Glutamatergic neuron (in vitro differentiated cells): ENCODE measurements at regions not wholly inside any gene's neighbourhood (a gene's known extent, or its start where the extent isn't known, plus 50 kb on each side); places are given as distances from the start of the nearest gene placed in this dataset.

ENCODE experiments used
- DNase-seq: peaks from one replicate; pipeline ENCODE4 v3.0.0; 2022
- H3K27ac Mint-ChIP-seq: one replicate; pipeline ENCODE4 v1.8.0; 2020; ENCODE audit warnings: mild to moderate bottlenecking, mixed read lengths, inconsistent platforms; ENCODE audit not compliant: unreplicated experiment
- H3K27me3 Mint-ChIP-seq: one replicate; pipeline ENCODE4 v1.8.0; 2020; ENCODE audit warnings: mild to moderate bottlenecking, moderate library complexity, mixed read lengths, inconsistent platforms; ENCODE audit not compliant: unreplicated experiment
- H3K36me3 Mint-ChIP-seq: one replicate; pipeline ENCODE4 v1.8.0; 2020; ENCODE audit warnings: mild to moderate bottlenecking, mixed read lengths, inconsistent platforms; ENCODE audit not compliant: unreplicated experiment
- H3K4me1 Mint-ChIP-seq: one replicate; pipeline ENCODE4 v1.8.0; 2020; ENCODE audit warnings: mild to moderate bottlenecking, low read depth, mixed read lengths, inconsistent platforms; ENCODE audit not compliant: unreplicated experiment
- H3K4me3 Mint-ChIP-seq: one replicate; pipeline ENCODE4 v1.8.0; 2020; ENCODE audit warnings: mild to moderate bottlenecking, mixed read lengths, inconsistent platforms; ENCODE audit not compliant: unreplicated experiment
- H3K9me3 Mint-ChIP-seq: one replicate; pipeline ENCODE4 v1.8.0; 2020; ENCODE audit warnings: mild to moderate bottlenecking, moderate library complexity, mixed read lengths, inconsistent platforms; ENCODE audit not compliant: unreplicated experiment
- CTCF ChIP-seq: fragments of 200-600 bp; sonication (generic); IDR thresholded peaks from one replicate; pipeline ENCODE4 v1.5.0; 2021; ENCODE audit not compliant: partially characterized antibody, unreplicated experiment

GRCh38 chr11:42397483-42397882 lies 914.3 kb upstream of the API5 start:
- no peak for TF ChIP-seq CTCF
- Mint-ChIP-seq H3K4me1 (no peaks in the 10 kb centered on the region), H3K4me3 (no peak overlapping the region), H3K27me3 (no peaks in the 10 kb centered on the region), H3K9me3 (no peaks in the 10 kb centered on the region), H3K27ac (no peak overlapping the region), H3K36me3 (no peaks in the 10 kb centered on the region)
- DNase-seq = no peak

- H3K36me3 Mint-ChIP-seq = no peaks in the 10 kb centered on the region
- no peaks in the 10 kb centered on the region for H3K9me3 Mint-ChIP-seq
- peaks cover 2% of the 10 kb centered on the region for H3K27me3 Mint-ChIP-seq
- DNase-seq = peak; percentile 79
- H3K4me1 Mint-ChIP-seq = peaks cover 6% of the 10 kb centered on the region
- H3K4me3 Mint-ChIP-seq = no peak overlapping the region
- H3K27ac Mint-ChIP-seq = no peak overlapping the region
- TF ChIP-seq CTCF = peak; percentile 66
Observed at GRCh38 chr11:42407341-42407740, 904.5 kb upstream of the API5 start.

DNA sequence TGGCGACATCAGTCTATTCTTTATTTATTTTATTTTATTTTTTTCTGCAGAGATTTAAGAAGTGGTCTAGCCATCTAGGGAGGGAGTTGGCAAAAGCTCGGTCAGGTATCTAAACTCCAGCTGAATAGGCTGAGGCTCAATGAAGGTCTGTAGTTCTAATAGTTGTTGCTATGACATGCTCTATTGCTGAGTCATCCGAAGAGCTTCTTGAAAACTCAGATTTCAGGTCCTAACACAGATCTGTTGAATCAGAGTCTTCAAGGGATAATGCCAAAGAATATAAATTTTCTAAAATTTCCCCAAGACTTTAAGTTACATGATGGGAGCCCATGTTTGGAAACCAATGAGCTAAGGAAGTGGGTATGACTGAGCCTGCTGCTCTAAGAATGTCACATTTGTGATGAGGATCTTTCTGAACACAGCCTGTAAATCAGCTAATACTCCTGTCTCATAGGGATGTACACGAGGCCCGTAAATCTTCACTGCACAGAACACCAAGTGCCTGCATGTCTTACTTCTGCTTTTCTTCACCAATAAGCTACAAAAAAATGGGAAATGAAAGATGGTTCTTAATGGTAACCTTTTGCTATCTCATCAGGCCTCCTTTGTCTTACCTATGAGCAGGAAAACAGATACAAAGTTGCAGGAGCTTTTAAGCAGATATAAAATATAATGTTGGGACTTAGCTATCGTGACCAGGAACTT lies 901.4 kb upstream of the API5 start:
- no peak overlapping the region for H3K27ac Mint-ChIP-seq
- no peak overlapping the region for H3K4me3 Mint-ChIP-seq
- DNase-seq = no peak
- H3K36me3 Mint-ChIP-seq = no peaks in the 10 kb centered on the region
- peaks cover 4% of the 10 kb centered on the region for H3K27me3 Mint-ChIP-seq
- peaks cover 6% of the 10 kb centered on the region for H3K4me1 Mint-ChIP-seq
- TF ChIP-seq CTCF = no peak
- no peaks in the 10 kb centered on the region for H3K9me3 Mint-ChIP-seq

DNA sequence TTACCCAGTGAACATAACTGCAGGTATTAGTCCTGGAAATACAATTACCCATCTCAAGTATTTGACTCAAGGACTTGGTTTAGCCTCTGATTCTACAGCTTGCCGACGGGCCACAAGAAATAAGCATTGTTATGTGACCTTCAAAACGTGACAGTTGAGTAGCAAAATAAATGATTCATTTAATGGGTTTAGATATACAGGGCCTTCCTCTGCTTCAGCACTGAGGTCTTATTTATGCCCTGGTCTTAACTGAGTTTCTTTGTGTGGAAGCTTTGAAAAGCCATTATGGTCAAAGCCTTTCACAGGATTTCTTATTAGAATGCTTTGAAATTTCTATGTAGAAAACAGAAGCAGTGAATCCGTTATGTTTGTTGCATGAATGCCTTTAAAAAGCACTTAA lies 899.2 kb upstream of the API5 start:
- no peak overlapping the region for H3K27ac Mint-ChIP-seq
- no peak overlapping the region for H3K4me3 Mint-ChIP-seq

More for the DNA sequence above, 899.2 kb upstream of the API5 start:
- H3K27me3 Mint-ChIP-seq = peaks cover 2% of the 10 kb centered on the region
- no peak for DNase-seq
- H3K36me3 Mint-ChIP-seq = no peaks in the 10 kb centered on the region
- H3K4me1 Mint-ChIP-seq = peaks cover under 1% of the 10 kb centered on the region
- TF ChIP-seq CTCF = no peak
- H3K9me3 Mint-ChIP-seq = no peaks in the 10 kb centered on the region
